HEK293T (cell line): ENCODE measurements at regions not wholly inside any gene's neighbourhood (a gene's known extent, or its start where the extent isn't known, plus 50 kb on each side); places are given as distances from the start of the nearest gene placed in this dataset.

Experiments
- BHLHE40 ChIP-seq: fragments of 450-650 bp; IDR thresholded peaks from 2 replicates; pipeline ENCODE4 v1.6.1; 2016; ENCODE audit warnings: mild to moderate bottlenecking, moderate library complexity, borderline replicate concordance
- CTBP1 ChIP-seq: fragments of 450-650 bp; IDR thresholded peaks from 2 replicates; pipeline ENCODE4 v1.6.1; 2016; ENCODE audit warnings: borderline replicate concordance
- FOXA1 ChIP-seq: fragments of 450-650 bp; IDR thresholded peaks from 2 replicates; pipeline ENCODE4 v1.6.1; 2016; ENCODE audit warnings: mild to moderate bottlenecking
- FOXM1 ChIP-seq: fragments of 450-650 bp; IDR thresholded peaks from 2 replicates; pipeline ENCODE4 v1.6.1; 2017; ENCODE audit warnings: mild to moderate bottlenecking, borderline replicate concordance
- HDGF ChIP-seq: fragments of 450-650 bp; IDR thresholded peaks from 2 replicates; pipeline ENCODE4 v1.6.1; 2017; ENCODE audit warnings: antibody characterized with exemption, borderline replicate concordance
- LEF1 ChIP-seq: fragments of 450-650 bp; IDR thresholded peaks from 2 replicates; pipeline ENCODE4 v1.6.1; 2017; ENCODE audit warnings: mild to moderate bottlenecking, borderline replicate concordance
- NFRKB ChIP-seq: fragments of 450-650 bp; IDR thresholded peaks from 2 replicates; pipeline ENCODE4 v1.6.1; 2016; ENCODE audit warnings: mild to moderate bottlenecking, moderate library complexity
- SUZ12 ChIP-seq: fragments of 450-650 bp; IDR thresholded peaks from 2 replicates; pipeline ENCODE4 v1.6.1; 2016; ENCODE audit warnings: mild to moderate bottlenecking
- TARDBP ChIP-seq: fragments of 450-650 bp; IDR thresholded peaks from 2 replicates; pipeline ENCODE4 v1.6.1; 2016

DNA sequence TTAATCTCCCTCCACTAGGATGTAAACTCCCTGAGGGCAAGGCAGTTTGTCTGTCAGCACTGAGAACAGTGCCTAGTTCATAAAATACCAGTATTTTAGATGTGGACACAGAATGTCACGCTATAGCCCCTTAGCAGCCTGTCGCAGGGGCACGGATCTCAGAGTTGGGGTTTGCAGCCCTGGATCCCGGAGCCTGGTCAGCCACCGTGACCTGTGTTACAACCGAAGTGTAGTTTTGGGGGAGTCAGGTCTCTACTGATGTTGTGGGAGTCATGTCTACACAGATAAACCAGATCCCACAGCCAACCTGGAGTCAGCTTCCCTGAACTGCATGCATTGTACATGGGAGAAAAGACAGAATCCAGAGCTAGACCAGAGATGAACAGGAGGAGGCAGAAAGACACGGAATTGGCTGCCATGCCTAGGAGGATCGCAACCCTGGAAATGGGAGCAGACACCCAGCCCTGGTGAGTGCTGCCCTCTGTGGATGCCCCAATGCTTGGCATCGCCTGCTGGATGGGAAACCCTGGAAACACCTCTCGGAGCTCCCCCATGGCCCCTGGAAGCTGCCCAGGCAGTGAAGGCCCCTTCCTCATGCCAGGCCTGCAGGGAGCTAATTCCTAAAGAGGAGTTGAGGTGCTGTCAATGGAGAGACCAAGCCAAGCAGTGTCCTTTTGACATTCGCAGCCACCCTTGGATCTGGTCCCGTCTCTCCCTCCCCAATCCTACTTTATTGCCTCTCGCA is 851.3 kb downstream of the TBC1D22A start:
- TF ChIP-seq NFRKB (no peak), SUZ12 (no peak), FOXM1 (no peak), CTBP1 (no peak), FOXA1 (no peak), HDGF (no peak), TARDBP (no peak), BHLHE40 (no peak), LEF1 (no peak)
